Ammon's horn (tissue), 1 donor: ENCODE measurements at regions not wholly inside any gene's neighbourhood (a gene's known extent, or its start where the extent isn't known, plus 50 kb on each side); places are given as distances from the start of the nearest gene placed in this dataset.

Source experiments
- DNase-seq: peaks from one replicate; pipeline ENCODE4 v3.0.0-alpha.2; 2016; ENCODE audit warnings: low spot score

DNA sequence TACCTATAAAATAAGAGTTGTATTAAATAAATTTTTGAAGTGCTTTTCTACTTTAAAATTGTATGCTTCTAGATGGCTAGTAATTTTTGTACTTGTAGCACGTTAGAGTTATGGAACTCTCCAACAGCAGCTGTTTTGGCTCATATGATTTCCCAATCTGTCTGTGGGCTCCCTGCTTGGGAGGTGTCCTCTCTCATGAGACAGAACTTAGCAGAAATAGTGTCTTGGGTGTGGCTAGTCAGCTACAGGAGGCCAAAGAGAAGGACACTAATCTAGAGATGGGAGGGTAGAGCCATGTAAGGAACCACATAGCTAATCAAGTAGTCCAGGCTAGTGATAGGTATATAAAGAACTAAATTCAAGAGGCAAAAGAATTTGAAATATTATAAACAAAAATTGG is 78.4 kb upstream of the DAB2 start:
- DNase-seq = no peak

DNA sequence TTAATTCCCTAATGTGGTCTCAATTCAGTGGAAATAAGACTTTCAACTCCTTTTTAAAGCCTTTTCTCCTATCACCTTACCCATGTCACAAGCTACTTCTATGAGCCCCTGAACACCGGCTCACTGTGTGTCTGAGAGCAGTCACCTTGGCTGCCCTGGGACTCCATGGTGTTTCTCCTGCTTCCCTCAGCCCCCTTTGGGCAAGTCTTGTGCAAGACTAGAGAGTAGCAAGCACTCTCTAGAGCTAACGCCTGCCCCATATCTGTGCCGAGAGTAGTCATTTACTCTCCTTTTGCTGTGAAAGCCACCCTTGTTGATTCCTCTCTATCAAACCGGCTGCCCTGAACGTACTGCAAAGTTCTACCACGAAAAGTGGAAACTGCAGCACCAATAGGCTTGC is 77.9 kb upstream of the DAB2 start:
- no peak for DNase-seq

GRCh38 chr5:39501397-39501796 is 76.6 kb upstream of the DAB2 start:
- DNase-seq = peak; percentile 18

- no peak for DNase-seq
Observed at GRCh38 chr5:39500551-39501175, 75.9 kb upstream of the DAB2 start.

DNA sequence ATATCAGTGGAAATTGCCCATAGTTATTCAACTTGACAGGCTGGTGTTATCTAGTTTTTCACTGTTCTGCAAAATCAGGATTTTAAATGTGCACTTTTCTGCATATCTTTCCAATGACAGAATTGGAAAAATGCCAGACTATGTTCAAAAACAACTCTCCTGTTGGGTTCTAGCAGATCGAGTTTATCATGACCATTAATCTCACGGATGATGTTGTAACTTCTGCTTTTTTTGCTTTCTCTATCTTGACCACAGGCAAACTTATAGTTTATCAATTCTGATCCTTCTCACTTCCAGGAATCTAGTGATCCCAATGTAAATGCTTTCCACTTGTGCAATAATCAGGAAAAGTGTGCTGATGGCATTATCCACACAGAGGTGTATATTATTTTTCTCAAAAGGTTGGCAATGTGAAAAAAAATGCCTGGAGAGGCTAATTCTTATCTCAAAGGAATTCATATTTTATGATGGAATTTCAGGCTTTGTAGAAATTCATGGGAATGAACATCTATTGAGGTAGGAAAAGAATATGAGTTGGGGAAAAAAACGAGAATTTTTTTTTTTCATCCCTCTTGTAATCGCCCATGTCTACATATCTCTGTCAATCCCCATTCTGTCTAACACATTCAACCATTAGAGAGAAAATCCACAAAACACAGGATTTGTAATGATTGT is 73.6 kb upstream of the DAB2 start:
- no peak for DNase-seq

DNA sequence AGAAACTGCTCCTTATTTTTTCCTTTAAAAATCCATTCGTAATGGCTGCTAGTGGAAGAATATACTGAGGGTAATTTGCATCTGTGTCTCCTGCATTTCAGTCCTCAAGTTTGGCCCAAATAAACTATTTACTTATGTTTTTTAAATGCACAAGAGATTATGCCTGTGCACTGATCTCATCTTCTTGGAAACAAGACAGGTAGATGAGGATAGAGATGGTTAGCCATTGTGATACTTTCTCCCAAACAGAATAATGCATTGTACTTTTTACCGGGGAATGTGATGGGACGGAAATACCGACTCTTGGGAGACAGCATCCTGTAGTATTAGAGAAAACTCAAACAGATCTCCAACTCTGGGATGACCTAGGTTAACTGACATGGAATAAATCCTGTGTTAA is 72.5 kb upstream of the DAB2 start:
- no peak for DNase-seq

GRCh38 chr5:39495227-39495626 is 70.4 kb upstream of the DAB2 start:
- DNase-seq = no peak

DNA sequence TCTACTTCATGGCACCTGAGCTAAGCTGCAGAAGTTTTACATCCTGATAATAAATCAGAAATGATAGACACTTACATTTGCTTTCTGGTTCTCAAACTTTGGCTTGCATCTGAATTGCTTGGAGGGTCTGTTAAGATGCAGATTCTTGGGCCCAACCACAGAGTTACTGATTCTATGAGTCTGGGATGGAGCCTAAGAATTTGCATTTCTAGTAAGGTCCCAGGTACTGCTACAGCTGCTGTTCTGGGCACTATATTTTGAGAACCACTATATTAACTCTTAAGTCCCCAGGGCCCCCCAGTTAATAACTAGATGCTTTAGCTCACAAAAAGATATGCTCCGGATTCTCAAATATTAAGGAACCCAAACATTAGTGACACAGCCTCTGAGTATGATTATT is 69.8 kb upstream of the DAB2 start:
- DNase-seq = no peak

DNA sequence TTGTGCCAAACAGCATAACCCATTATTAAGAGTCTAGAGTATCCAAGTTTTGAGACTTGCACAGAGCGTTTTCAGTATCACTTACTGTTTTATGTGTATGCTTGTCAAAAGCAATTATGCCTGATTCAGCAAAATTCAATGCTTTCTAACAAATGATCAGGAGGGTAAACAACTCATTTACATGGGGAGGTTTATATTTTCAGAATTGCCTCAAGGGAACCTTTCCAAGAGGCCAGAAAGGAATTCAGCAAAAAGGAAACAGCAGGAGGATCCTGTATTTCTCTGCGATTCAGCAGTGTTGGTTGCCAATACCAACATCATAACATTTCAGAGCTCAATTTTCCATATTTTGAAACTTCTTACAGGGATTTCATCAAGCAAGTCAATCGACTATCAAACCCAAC is 69.3 kb upstream of the DAB2 start:
- DNase-seq = no peak

GRCh38 chr5:39491210-39491609 is 66.4 kb upstream of the DAB2 start:
- no peak for DNase-seq

DNA sequence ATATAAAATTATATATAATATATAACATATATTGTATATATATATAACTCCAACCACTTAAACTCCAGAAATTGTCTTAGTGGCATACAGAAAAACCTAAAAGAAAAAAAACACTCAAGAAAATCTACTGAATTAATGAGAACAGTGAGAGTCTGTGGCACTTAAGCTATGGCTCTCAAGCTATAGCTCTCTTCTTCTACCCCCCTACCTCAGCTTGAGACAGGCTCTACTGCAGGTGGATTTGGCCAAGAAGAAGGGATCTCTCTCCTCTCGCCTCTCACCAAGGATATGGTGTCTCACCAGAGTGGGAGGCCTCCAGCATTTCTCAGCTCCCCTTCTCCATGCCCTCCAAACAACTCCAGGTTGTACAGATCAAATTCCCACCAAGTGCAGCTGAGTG is 64.5 kb upstream of the DAB2 start:
- DNase-seq = no peak

DNA sequence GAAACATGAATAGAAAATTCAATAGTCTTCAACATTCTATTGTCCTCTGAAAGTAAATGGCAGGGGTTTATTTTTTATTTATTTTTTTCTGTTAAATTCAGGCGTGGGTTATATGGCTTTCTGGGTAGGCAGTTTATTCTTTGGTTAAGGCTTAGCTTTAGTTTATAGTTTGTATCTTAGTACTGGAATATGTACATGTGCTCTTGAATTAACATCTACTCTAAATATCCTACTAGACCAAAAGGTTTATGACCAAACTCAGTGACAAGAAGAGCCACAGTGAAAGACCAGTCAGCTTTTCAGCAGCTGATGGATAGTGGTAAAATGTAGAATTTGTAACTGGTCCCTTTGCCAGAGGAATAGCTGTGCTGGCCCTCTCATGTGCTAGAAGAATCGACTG is 62.0 kb upstream of the DAB2 start:
- no peak for DNase-seq

GRCh38 chr5:39486361-39486760 is 61.6 kb upstream of the DAB2 start:
- no peak for DNase-seq

DNA sequence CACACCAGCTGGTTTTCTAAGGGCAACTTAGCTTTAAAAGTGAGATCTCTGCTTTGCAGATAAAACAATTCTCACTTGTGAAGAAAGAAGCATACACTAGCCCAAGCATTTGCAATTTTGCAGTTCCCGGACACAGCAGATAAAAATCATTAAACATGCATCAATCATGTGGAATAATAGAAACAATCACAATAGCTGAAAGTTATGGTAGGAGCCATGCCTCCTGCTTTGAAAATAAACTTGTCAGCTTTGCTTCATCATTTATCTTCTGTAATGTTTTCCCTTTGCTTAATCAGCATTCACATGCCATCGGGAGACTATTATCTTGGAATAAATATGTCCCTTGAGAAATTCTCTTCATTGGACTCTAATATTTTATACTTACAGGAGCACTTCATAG is 60.3 kb upstream of the DAB2 start:
- DNase-seq = no peak

DNA sequence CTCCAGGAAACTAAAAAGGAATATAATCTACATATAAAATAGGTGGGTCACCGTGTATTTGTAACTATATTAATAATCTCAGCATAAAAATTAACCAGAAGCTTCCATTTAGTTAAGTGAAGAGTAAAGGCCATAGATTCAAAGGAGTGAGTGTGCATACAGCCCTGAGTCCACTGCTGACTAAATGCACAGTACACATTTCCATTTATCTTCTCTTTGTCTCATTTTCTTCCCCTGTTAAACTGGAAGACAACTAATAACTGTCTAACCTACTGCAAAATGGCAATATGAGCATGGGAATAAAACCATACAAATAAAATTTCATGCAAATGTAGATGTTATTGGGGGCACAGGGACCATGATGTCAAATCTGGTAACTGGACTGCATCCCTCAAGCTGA is 59.9 kb upstream of the DAB2 start:
- no peak for DNase-seq

DNA sequence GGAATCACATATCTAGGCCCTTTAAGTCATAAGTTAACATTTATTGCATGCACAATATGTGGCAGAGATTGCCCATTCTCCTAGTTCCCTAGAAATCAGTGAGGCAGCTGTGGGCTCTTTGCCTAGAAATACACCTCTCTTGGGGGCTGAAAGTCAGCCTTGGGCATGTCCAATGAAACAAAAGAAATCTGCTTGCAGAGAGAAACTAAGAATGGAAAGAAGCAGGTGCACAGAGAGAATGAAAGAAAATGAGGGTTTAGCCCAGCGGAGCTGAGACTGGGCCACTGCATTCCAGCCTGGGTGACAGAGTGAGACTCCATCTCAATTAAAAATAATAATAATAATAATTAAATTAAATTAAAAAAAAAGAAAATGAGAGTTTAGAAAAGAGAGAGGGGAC is 57.3 kb upstream of the DAB2 start:
- DNase-seq = no peak

GRCh38 chr5:39479537-39479936 is 54.8 kb upstream of the DAB2 start:
- DNase-seq = no peak

DNA sequence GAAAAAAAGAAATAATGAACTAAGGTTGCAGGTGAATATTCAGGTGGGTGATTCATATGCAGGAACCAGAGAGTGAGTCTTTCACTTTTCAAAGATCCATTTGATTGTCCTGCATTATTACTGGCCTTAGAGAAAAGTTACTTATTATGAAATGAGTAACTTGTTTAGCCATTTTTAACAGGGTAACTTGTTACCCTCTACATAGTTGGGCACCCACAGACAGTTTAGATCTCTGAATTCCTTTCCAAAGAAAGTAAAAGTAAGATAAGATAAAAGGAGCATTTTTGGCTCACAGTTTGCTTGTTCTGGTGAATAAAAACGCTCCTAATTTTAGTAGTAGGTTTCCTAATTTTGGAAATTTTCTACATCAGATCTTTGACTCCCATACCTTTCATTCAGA is 54.1 kb upstream of the DAB2 start:
- no peak for DNase-seq

DNA sequence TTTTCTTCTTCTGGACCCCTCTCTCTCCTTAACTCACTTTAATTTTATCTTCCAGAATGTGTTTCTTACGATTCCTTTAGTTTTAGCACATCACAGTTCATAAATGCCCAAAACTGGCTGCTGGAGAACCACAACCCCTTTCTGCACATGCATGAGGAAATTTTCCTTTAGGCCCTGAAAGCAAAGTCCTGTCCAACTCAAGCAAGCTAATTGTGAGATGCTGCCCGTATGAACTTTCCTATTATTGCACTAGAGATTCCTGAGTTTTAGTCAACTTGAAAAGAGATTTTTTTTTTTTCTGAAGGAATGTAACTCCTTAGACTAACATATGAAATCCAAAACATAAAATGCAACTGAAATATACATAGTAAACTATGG is 52.1 kb upstream of the DAB2 start:
- no peak for DNase-seq

DNA sequence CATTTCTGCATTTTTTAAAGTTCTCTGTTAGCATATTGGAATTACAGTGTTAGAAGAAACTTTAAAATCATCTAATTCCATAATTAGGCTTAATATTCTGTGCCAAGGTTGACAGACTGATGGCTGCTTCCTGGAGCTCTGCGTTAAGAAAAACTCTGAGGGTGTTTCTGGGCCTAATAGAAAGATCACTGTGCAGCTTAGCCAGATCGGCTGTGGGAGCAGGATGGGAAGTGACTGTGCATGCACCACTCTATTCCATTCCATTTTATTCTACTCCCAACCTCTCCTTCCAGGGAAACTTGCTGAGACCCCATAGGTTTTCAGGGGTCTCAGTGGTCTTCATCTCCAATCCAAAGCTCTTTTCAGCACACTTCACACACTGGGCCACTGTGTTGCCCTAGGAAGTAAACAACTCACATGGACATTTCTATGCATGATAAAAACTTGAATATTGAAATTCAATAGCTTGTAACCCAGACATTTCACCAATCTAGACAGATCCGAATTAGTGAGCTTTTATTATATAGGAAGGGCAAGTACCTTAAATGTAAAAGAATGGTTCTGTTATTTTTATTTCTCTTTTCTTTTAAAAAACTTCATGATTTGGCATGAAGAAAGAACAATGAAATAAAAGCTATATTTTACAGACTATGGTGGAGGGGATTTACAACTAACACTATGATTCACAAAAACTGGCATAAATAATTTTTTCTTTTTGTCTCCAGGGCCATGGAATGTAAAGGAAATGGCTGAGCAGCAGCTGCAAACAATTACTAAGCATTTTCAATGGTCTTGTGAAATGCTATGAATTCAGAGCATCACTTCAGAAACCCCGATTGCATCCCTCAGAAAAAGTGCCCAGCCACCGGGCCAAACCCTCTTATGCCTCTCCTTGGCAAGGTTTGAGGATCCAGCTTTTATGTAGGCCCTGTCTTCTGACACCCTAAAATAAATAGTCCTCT is 51.4 kb upstream of the DAB2 start:
- DNase-seq = peak; percentile 16

DNA sequence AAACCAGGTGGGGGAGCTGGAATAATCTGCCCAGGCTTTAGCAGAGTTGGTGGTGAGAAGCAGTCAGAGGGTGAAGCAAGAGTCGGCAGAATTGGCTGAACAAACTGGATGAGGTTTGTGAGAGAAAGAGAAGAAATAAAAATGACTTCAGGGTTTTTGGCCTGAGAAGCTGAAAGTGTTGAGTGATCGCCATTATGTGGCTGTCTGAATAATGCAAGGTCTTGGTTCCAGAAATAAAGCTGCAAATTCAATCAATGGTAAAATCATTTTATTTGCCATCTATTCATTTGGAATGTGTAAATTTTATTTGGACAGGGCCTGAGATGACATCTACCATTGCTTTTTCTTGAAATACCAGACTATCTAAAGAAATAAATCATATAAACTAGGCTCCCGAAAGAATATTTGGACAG is 50.4 kb upstream of the DAB2 start:
- DNase-seq = no peak
